ENCODE measurements at regions not wholly inside any gene's neighbourhood (a gene's known extent, or its start where the extent isn't known, plus 50 kb on each side); places are given as distances from the start of the nearest gene placed in this dataset.

DNA sequence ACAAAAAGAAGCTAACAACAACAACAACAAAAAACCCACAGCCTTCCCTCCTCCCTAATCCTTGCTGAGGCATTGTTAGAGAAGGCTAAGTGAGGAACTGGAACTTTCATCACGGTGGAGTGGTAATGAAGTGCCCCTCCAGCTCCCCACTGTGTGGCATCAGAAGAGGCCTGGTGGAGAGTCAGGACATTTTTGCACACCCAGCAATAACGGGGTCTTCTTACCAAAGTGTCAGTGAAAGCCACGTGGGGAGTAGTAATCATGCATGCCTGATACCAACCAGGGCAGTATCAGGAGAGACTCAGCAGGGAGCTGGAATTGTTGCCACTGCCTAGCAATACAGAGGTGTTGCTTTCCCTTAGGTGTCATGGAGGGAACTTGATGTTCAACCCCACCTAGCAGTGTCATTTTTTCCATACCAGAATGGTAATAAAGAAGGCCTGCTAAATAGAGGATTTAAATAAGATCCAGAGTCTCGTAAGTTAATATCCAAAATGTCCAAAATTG, 299.7 kb upstream of the RGS6 start:
- DNase-seq, result no peak

GRCh38 chr14:71636076-71636475, 296.2 kb upstream of the RGS6 start:
- DNase-seq, result no peak

- no peak for DNase-seq
Measured at GRCh38 chr14:71636820-71637471, 295.3 kb upstream of the RGS6 start.

GRCh38 chr14:71638523-71639196, 293.6 kb upstream of the RGS6 start:
- no peak for DNase-seq

- DNase-seq, result no peak
Measured at GRCh38 chr14:71642715-71643114, 289.5 kb upstream of the RGS6 start.

- no peak for DNase-seq
Measured at GRCh38 chr14:71645656-71646055, 286.6 kb upstream of the RGS6 start.

DNA sequence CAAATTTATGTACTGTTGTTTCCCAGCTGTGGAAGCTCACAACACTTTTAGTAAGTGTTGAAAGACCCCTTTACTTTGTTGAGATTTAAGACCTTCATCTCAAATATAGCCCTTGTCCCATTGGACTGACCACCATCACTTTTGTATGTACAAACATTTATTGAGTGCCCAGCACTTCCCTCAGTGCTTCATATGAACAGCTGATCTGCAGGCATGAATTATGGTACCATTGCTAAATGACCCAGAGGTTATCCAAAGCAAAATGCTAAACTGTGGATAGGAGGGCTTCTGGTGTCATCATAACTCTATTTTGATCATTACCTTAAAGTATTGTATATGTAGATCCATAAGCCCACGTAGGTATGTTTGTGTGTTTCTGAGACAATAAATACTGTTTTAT, 285.7 kb upstream of the RGS6 start:
- DNase-seq, result no peak

DNA sequence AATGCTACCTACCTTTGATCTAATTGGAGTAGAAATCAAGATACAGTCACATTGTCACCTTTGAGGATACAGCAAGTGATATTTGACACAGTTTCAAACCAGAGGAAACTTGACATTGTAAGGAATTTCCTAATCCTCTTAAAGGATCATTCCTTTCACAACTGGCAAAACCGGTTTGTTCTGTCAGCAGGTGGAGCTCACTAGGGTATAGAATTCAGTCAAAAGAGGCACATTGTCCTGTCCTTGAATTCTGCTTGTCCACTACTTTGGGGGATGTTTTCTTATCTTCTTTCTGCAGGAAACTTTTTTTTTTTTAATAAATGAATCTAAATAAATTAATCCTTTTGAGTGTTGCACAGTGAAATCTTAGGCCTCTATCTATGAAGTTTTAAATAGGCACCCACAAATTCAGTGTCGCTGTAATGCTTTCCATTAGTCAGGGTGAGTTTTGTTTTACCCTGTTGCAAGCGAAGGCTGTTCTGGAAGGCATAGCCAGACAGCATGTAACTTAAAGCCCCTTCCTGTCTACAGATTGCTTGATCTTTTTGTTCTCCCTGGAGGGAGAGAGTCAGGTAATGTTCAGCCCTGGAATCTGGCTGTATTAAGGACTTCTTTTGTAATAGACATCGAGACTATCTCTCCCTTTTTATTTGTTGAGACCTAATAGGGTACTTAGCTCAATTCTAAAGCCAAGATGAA, 285.0 kb upstream of the RGS6 start:
- peak; percentile 35 to 40 for DNase-seq

GRCh38 chr14:71648725-71649124, 283.5 kb upstream of the RGS6 start:
- DNase-seq, result no peak

- DNase-seq, result no peak
Measured at GRCh38 chr14:71650187-71650755, 282.0 kb upstream of the RGS6 start.

- peak; percentile 72 to 78 for DNase-seq
Measured at GRCh38 chr14:71651228-71651627, 281.0 kb upstream of the RGS6 start.

DNA sequence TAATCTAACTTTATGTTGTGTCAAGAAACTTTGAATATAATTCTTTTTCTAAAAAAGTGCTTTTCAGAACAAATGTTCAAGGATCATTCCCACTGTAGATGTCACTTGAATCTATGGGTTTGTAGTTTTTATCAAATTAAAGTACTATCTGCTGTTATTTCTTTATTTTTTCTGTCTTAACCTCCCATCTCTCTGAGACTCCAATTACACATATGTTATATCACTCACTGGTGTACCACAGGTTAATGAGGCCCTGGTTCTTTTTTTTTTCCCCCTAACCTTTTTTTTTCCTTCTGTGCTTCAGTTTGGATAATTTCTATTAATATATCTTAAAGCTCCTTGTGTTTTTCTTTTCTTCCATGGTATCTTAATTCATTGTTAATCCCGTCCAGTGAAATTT, 279.9 kb upstream of the RGS6 start:
- DNase-seq, result no peak

GRCh38 chr14:71654810-71655209, 277.4 kb upstream of the RGS6 start:
- no peak for DNase-seq

DNA sequence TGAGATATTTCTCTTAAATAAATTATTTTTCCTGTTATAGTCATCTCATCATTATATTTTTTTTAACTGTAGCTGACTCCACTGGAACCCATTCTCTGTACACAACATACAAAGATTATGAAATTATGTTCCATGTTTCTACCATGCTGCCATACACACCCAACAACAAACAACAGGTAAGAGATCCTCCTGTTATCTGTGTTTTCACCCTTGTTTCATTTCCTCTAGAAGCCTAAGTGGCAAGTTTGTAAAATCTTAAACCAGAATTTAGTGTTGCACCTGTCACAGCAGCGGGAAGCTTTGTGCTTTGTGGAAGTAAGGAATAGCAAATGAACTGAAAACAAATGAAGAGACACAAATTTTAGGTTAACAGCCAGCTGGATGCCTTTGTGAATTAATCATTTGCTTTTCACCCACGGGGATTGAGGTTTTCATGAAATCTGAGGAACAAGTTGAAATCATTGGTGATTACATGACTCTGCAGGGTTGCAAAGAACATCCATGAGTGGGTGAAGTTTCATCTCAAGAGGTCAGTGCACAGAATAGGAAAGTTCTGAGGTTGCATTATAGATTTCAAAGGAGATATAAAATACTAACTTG, 273.9 kb upstream of the RGS6 start:
- no peak for DNase-seq

GRCh38 chr14:71659159-71659558, 273.1 kb upstream of the RGS6 start:
- DNase-seq, result no peak

GRCh38 chr14:71661441-71661840, 270.8 kb upstream of the RGS6 start:
- DNase-seq, result no peak

- no peak for DNase-seq
Measured at GRCh38 chr14:71662291-71662790, 269.9 kb upstream of the RGS6 start.

DNA sequence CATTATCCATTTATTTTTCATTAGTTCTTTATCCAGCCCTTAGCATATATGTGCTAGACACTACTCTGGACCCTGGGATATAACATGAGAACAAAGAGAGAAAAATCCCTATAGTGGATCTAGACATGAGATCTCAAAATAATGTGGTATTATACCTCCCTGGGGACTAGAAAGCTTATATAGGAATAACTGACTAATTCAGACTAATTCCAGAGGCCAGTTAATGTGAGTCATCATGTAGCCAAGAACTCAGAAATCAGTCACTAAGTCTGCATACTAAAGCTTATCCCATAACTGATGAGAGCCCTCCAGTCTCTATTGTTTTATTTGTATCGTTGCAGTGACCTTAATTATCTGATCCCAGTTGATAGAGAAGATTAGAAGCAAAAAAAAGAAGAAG, 267.1 kb upstream of the RGS6 start:
- DNase-seq, result no peak

DNA sequence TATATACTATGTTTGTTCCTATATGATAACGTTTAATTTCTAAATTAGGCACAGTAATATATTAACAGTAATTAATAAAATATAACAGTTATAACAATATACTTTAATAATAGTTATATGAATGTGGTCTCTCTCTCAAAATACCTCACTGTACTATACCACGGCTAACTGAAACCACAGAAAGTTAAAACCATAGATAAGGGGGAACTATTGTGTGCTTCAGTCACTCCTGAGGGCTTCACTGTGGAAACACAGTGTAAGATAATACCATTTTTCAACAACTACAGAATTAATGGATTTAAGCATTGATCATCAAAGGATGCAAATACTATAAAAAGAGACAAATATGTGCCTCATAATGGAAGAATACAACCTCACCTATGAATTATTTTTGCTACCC, 266.4 kb upstream of the RGS6 start:
- no peak for DNase-seq

DNA sequence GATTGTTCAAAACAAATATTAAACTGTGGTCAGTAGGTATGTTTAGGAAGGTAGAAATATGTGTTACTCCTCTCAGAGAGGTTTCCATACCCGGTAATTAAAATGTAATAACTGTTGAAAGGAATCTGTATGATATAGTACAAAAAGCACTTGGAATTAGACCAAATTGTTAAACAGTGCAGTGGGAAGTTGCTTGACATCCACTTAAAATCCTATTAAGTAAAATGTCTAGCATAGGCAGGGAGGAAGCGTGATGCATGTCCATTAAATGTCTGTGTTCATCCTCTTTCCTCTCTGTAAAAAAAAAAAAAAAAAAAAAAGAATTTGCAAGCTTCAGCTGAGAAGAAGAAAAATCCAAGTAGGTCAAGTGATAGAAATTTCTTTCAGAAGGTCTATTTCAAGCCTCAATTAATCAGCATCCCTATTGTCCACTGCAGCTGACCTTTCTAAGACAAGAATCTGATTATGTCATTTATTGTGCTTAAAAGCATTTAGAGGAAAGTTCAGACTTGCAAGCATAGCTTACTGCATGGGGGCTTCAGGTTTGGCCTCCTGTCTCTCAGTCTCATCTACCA, 265.6 kb upstream of the RGS6 start:
- DNase-seq, result no peak

GRCh38 chr14:71668186-71668912, 263.9 kb upstream of the RGS6 start:
- DNase-seq, result no peak

Data from right lung (tissue), 2 donors.